Right lobe of liver (tissue), 4 donors: ENCODE measurements at regions not wholly inside any gene's neighbourhood (a gene's known extent, or its start where the extent isn't known, plus 50 kb on each side); places are given as distances from the start of the nearest gene placed in this dataset.

Experiments
- CTCF ChIP-seq, 4 donors: fragments of 200-600 bp in 3 of 4; fragments of 450-650 bp in 1 of 4; IDR thresholded peaks; one replicate each; pipeline versions ENCODE4 v1.5.1 to v1.8.0; 2016 to 2022; ENCODE audit warnings: antibody characterized with exemption in 4 of 4, mild to moderate bottlenecking in 2 of 4
- POLR2A ChIP-seq: fragments of 450-650 bp; IDR thresholded peaks from one replicate; pipeline ENCODE4 v1.6.1; 2017; ENCODE audit warnings: antibody characterized with exemption, mild to moderate bottlenecking
- donor health status: DM: no; HTN: no; CAD: no.
- donor health status: DM: no; HTN: no; CAD: no.
- donor health status: DM: no; HTN: yes; CAD: no.

GRCh38 chr13:80547885-80548825 lies 207.2 kb upstream of the SPRY2 start:
- TF ChIP-seq CTCF (IDR thresholded peaks at IDR 0.05), result no peak
- no peak for TF ChIP-seq POLR2A
